Hepatocyte (in vitro differentiated cells): ENCODE measurements at regions not wholly inside any gene's neighbourhood (a gene's known extent, or its start where the extent isn't known, plus 50 kb on each side); places are given as distances from the start of the nearest gene placed in this dataset.

Source experiments
- EZH2 ChIP-seq: fragments of 200-600 bp; sonication (generic); IDR thresholded peaks from 2 replicates; pipeline ENCODE4 v1.6.1; 2016; ENCODE audit warnings: antibody characterized with exemption, mild to moderate bottlenecking, borderline replicate concordance
- EZH2phosphoT487 ChIP-seq: fragments of 200-600 bp; sonication (generic); IDR thresholded peaks from one replicate; pipeline ENCODE4 v1.6.1; 2018; ENCODE audit warnings: antibody characterized with exemption, mild to moderate bottlenecking, low read depth, moderate library complexity; ENCODE audit not compliant: unreplicated experiment, severe bottlenecking
- TF ChIP-seq, protein P1 (sequence below): fragments of 200-600 bp; sonication (generic); IDR thresholded peaks from 2 replicates; pipeline ENCODE4 v1.5.1; 2016; ENCODE audit warnings: antibody characterized with exemption, mild to moderate bottlenecking; ENCODE audit not compliant: poor library complexity

DNA sequence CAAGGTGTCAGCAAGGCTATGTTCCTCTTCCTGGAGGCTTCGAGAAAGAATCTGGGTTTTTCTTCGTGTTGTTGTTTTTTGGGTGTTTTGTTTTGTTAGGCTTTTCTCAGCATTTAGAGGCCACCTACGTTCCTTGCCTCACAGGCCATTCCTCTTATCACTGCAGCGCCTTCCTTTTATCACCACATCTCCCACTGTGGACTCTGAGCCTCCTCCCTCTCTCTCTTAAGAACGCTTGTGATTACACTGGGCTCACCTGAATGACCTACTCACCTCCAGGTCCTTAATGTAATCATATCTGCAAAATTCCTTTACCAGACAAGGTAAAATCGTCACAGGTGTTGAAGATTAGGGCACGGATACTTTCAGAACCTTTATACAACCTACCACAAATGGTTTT lies 340.8 kb downstream of the DTWD2 start:
- TF ChIP-seq, protein P1, sequence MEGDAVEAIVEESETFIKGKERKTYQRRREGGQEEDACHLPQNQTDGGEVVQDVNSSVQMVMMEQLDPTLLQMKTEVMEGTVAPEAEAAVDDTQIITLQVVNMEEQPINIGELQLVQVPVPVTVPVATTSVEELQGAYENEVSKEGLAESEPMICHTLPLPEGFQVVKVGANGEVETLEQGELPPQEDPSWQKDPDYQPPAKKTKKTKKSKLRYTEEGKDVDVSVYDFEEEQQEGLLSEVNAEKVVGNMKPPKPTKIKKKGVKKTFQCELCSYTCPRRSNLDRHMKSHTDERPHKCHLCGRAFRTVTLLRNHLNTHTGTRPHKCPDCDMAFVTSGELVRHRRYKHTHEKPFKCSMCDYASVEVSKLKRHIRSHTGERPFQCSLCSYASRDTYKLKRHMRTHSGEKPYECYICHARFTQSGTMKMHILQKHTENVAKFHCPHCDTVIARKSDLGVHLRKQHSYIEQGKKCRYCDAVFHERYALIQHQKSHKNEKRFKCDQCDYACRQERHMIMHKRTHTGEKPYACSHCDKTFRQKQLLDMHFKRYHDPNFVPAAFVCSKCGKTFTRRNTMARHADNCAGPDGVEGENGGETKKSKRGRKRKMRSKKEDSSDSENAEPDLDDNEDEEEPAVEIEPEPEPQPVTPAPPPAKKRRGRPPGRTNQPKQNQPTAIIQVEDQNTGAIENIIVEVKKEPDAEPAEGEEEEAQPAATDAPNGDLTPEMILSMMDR: no peak
- TF ChIP-seq EZH2phosphoT487 (no peak), EZH2 (no peak)
